DND-41 (cell line): ENCODE measurements at regions not wholly inside any gene's neighbourhood (a gene's known extent, or its start where the extent isn't known, plus 50 kb on each side); places are given as distances from the start of the nearest gene placed in this dataset.
"Not testable (repeated sequence)": the region's sequence is repeated elsewhere in the genome, so short reads cannot be mapped to it uniquely, and the experiment has no call there.

Experiments used
- ATAC-seq: fragments of 200-7000 bp; cut with Tn5 transposase; 3 replicates; pipeline ENCODE4 v1.9.1; 2021; ENCODE audit warnings: low read depth; ENCODE audit not compliant: insufficient read depth
- DNase-seq: peaks from one replicate; pipeline ENCODE4 v3.0.0-alpha.2; 2020
- H2AFZ ChIP-seq: 2 replicates; pipeline ENCODE4 v1.6.0; 2012; ENCODE audit warnings: low read depth, low read length
- H3K27ac ChIP-seq: 2 replicates; pipeline ENCODE4 v1.5.1; 2012; ENCODE audit warnings: low read length, inconsistent platforms
- H3K27me3 ChIP-seq: fragments of 200-600 bp; sonication (generic); 2 replicates; pipeline ENCODE4 v1.6.0; 2012; ENCODE audit warnings: low read length, mild to moderate bottlenecking, inconsistent platforms; ENCODE audit not compliant: insufficient read depth, poor library complexity
- H3K36me3 ChIP-seq: 2 replicates; pipeline ENCODE4 v1.5.1; 2012; ENCODE audit warnings: low read length, inconsistent platforms; ENCODE audit not compliant: insufficient read depth
- H3K4me1 ChIP-seq: 2 replicates; pipeline ENCODE4 v1.5.1; 2012; ENCODE audit warnings: mild to moderate bottlenecking, low read length; ENCODE audit not compliant: insufficient read depth
- H3K4me2 ChIP-seq: 2 replicates; pipeline ENCODE4 v1.6.0; 2012; ENCODE audit warnings: mild to moderate bottlenecking, moderate library complexity, low read length, inconsistent platforms; ENCODE audit not compliant: insufficient read depth
- H3K4me3 ChIP-seq, 2 experiments: fragments of 200-600 bp in 1 of 2; shearing (Covaris generic) in 1 of 2; 2 replicates each; pipeline ENCODE4 v1.5.1; 2012 to 2016; ENCODE audit warnings: inconsistent platforms in 2 of 2, low read length in 2 of 2, mild to moderate bottlenecking in 2 of 2, low read depth in 1 of 2, moderate library complexity in 1 of 2
- H3K79me2 ChIP-seq: 2 replicates; pipeline ENCODE4 v1.6.0; 2012; ENCODE audit warnings: low read length, inconsistent platforms; ENCODE audit not compliant: insufficient read depth
- H3K9ac ChIP-seq: 2 replicates; pipeline ENCODE4 v1.6.0; 2012; ENCODE audit warnings: low read depth, mild to moderate bottlenecking, inconsistent platforms, low read length, moderate library complexity
- H3K9me3 ChIP-seq: 2 replicates; pipeline ENCODE4 v1.5.1; 2012; ENCODE audit warnings: low read length, moderate library complexity, mild to moderate bottlenecking, inconsistent platforms; ENCODE audit not compliant: insufficient read depth, severe bottlenecking
- H4K20me1 ChIP-seq: 2 replicates; pipeline ENCODE4 v1.6.0; 2012; ENCODE audit warnings: low read length; ENCODE audit not compliant: insufficient read depth

GRCh38 chrX:3843522-3844145, 130.2 kb upstream of the PRKX start:
- not testable (repeated sequence) for H3K4me1 ChIP-seq, H4K20me1 ChIP-seq, H3K4me2 ChIP-seq, H3K4me3 ChIP-seq, H3K27me3 ChIP-seq, H2AFZ ChIP-seq, H3K9ac ChIP-seq, H3K27ac ChIP-seq, H3K9me3 ChIP-seq, H3K36me3 ChIP-seq, H3K79me2 ChIP-seq, DNase-seq
- ATAC-seq, result peak; percentile 97

DNA sequence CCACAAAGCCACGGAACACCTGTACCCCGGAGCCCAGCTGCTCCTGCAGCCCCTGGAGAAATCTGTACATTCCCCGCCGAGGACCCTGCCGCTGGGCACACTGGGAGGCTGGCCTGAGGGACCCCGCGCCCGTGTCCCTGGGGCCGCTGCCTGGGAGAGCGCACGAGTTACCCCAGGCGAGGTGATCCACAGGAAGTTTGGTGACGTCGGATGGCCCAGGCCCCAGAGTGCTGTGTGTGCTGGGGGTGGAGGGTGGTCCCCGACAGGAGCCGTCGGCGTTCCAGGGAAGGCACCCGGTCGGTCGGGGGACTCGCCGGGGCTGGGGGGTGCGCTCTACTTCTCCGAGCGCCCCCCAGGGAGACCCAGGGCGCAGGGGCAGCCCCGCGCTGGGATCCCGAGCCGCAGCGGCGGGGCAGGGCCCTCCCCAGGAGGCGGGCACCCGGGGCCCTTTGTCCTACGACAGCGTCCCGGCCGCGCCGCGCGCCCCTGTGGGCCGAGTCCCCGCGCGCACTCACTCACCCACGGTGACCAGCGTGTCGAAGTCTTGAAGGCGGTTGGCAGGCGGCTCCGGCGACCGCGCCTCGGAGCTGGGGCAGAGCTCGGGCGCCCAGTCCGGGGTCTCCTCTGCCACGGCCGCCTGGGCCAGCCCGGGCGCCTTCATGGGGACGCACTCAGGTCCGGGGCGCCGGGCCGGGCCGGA, 129.5 kb upstream of the PRKX start:
- not testable (repeated sequence) for H3K27me3 ChIP-seq, H3K27ac ChIP-seq, DNase-seq, H3K36me3 ChIP-seq, H3K4me3 ChIP-seq, H3K79me2 ChIP-seq, H2AFZ ChIP-seq, H4K20me1 ChIP-seq, H3K4me1 ChIP-seq, H3K4me2 ChIP-seq, H3K9ac ChIP-seq, H3K9me3 ChIP-seq
- ATAC-seq, result peak; percentile 23; the same call in 2 of the 3 replicates

DNA sequence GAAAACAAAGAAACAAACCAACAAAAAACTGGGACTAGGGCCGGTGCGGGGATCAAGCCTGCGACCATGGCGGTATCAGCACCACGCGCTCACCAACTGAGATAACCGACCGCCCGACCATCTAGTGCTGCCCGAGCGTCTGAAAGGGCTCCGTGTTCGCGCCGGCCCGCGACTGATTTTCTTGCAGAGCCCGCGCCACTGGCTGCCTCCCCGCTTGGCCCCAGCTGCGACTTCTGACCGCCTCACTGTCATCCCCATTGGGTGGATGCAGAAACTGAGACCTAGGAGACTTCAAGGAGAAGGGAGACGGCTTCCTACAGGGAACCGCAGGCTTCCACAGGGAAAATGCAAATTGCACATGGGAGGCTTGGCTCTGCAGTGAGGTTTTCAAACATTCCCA, 125.3 kb upstream of the PRKX start:
- H3K9me3 ChIP-seq, H3K79me2 ChIP-seq, H3K36me3 ChIP-seq, DNase-seq, H3K4me3 ChIP-seq, H4K20me1 ChIP-seq, H3K9ac ChIP-seq, H3K27me3 ChIP-seq, H2AFZ ChIP-seq, ATAC-seq, H3K27ac ChIP-seq, H3K4me2 ChIP-seq, H3K4me1 ChIP-seq: not testable (repeated sequence)

DNA sequence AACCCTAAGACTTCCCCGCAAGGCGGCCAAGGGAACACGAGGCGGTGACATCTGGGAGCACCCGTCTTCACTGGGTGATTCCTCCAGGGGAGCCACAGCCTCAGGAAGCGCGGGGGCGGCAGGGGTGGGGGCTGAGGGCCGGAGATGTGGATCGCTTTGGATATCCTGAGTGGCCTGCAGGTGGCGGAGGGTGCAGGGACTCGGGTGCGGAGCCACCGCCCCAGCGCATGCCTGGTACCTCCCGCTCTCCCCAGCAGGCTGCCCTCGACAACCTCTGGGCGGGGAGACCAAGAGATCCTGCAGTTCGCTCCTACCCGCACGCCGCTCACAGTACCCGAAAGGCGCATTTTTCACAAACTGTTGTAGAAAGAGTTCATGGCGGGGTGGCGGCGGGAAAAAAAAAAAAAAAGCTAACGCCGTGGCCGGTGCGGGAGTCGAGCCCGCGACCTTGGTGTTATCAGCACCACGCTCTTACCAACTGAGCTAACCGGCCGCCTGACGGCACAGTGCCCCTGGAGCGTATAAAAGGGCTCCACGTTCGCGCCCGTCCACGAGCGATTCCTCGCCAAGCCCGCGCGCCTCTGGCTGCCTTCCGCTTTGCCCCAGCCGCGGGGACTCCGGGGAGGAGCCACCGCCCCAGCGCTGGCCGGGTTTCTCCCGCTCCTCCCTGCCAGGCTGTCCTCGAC, 124.7 kb upstream of the PRKX start:
- H3K27me3 ChIP-seq, H3K4me3 ChIP-seq, H3K9ac ChIP-seq, H3K36me3 ChIP-seq, DNase-seq, H2AFZ ChIP-seq, H3K79me2 ChIP-seq, H3K27ac ChIP-seq, H3K4me1 ChIP-seq, H3K9me3 ChIP-seq, H4K20me1 ChIP-seq, H3K4me2 ChIP-seq, ATAC-seq: not testable (repeated sequence)

GRCh38 chrX:3837211-3837610, 123.8 kb upstream of the PRKX start:
- not testable (repeated sequence) for H3K4me1 ChIP-seq, H3K4me3 ChIP-seq, H4K20me1 ChIP-seq, H3K9me3 ChIP-seq, H3K27ac ChIP-seq, H3K4me2 ChIP-seq, H3K27me3 ChIP-seq, H3K36me3 ChIP-seq, ATAC-seq, H2AFZ ChIP-seq, H3K79me2 ChIP-seq, H3K9ac ChIP-seq, DNase-seq

DNA sequence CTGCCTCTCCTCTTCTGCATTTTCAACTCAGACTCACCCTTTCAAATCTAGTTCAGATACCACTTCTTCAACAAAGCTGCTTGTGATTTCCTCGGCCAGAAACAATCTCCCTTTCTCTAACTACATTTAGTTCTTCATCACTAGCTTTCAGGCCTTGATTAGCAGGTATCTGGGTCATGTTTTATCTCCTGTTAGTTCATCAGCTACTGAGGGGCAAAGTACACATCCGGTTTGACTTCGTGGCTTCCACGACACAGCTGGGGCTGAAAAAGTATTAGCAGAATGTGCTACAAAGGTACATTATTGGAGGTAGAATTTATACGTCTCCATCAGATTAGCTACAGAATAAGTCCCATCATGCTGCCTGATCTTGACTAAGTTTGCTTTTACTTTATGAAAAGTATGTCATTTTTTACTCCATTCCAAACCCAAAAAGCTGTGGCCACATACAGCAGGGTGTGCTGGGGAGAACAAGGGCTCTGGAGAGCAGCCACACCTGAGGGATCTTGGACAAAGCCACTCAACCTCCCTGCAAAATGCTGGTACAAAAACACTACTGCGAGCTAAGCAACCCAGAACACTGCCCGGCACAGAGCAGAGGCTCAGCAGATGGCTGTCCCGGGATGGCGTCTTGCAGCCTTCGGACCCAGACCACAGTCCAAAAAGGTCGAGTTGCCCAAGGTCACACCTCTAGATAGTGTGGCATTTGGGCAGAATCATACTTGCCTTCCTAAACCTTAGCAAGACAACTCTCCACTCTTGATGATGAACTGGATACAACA, 120.5 kb upstream of the PRKX start:
- H3K4me3 ChIP-seq, H3K4me1 ChIP-seq, H3K27me3 ChIP-seq, H3K4me2 ChIP-seq, H3K27ac ChIP-seq, H3K9ac ChIP-seq, H3K9me3 ChIP-seq, DNase-seq, H3K36me3 ChIP-seq, H2AFZ ChIP-seq, ATAC-seq, H4K20me1 ChIP-seq: not testable (repeated sequence)
- peaks cover 13% of the 10 kb centered on the region; the same call in 1 of the 2 replicates for H3K79me2 ChIP-seq

GRCh38 chrX:3830020-3830419, 116.6 kb upstream of the PRKX start:
- not testable (repeated sequence) for H3K9me3 ChIP-seq, H3K27me3 ChIP-seq, H3K4me2 ChIP-seq, H2AFZ ChIP-seq, H3K79me2 ChIP-seq, H3K4me1 ChIP-seq, H3K27ac ChIP-seq, H3K4me3 ChIP-seq, H4K20me1 ChIP-seq, H3K9ac ChIP-seq, H3K36me3 ChIP-seq, ATAC-seq, DNase-seq
